Nephron (organoid): ENCODE measurements at regions not wholly inside any gene's neighbourhood (a gene's known extent, or its start where the extent isn't known, plus 50 kb on each side); places are given as distances from the start of the nearest gene placed in this dataset.

ENCODE experiments used
- H3K27ac Mint-ChIP-seq, 3 experiments: 2 replicates each; pipeline ENCODE4 v1.8.0; 2020; ENCODE audit warnings: mixed read lengths in 3 of 3, mild to moderate bottlenecking in 2 of 3, moderate library complexity in 1 of 3
- H3K27me3 Mint-ChIP-seq: 2 replicates; pipeline ENCODE4 v1.8.0; 2021; ENCODE audit warnings: low read depth, mild to moderate bottlenecking, moderate library complexity, mixed read lengths
- H3K36me3 Mint-ChIP-seq: 2 replicates; pipeline ENCODE4 v1.8.0; 2020; ENCODE audit warnings: low read depth, mixed read lengths
- H3K4me1 Mint-ChIP-seq: 2 replicates; pipeline ENCODE4 v1.8.0; 2020; ENCODE audit warnings: mixed read lengths
- H3K4me3 Mint-ChIP-seq, 3 experiments: 2 replicates each; pipeline ENCODE4 v1.8.0; 2020; ENCODE audit warnings: mild to moderate bottlenecking in 3 of 3, mixed read lengths in 3 of 3, moderate library complexity in 2 of 3
- H3K9me3 Mint-ChIP-seq: 2 replicates; pipeline ENCODE4 v1.8.0; 2020; ENCODE audit warnings: mixed read lengths
- CTCF ChIP-seq, 3 experiments: fragments of 200-600 bp; sonication (generic); IDR thresholded peaks; one replicate each; pipeline ENCODE4 v1.5.0; 2021; ENCODE audit warnings: antibody characterized with exemption in 3 of 3; ENCODE audit not compliant: unreplicated experiment in 3 of 3

GRCh38 chr3:194971965-194972364 is 286.3 kb downstream of the FAM43A start:
- Mint-ChIP-seq H3K4me1 (peaks cover 9% of the 10 kb centered on the region), H3K27me3 (peaks cover 4% of the 10 kb centered on the region), H3K9me3 (no peaks in the 10 kb centered on the region), H3K4me3 (no peak overlapping the region), H3K27ac (no peak overlapping the region), H3K36me3 (no peaks in the 10 kb centered on the region)
- TF ChIP-seq CTCF (IDR thresholded peaks at IDR 0.05; ENCODE audit: unreplicated experiment in 3 of 3), result no peak

- Mint-ChIP-seq H3K9me3 (no peaks in the 10 kb centered on the region), H3K27ac (no peak overlapping the region), H3K36me3 (no peaks in the 10 kb centered on the region), H3K27me3 (peaks cover 5% of the 10 kb centered on the region), H3K4me1 (peaks cover 4% of the 10 kb centered on the region), H3K4me3 (no peak overlapping the region)
- TF ChIP-seq CTCF (IDR thresholded peaks at IDR 0.05; ENCODE audit: unreplicated experiment in 3 of 3), result no peak
Measured at GRCh38 chr3:194972641-194973040, 287.0 kb downstream of the FAM43A start.

- Mint-ChIP-seq H3K4me3 (no peak overlapping the region), H3K4me1 (no peaks in the 10 kb centered on the region), H3K27me3 (peaks cover 9% of the 10 kb centered on the region), H3K9me3 (no peaks in the 10 kb centered on the region), H3K36me3 (no peaks in the 10 kb centered on the region), H3K27ac (no peak overlapping the region)
- TF ChIP-seq CTCF (IDR thresholded peaks at IDR 0.05; ENCODE audit: unreplicated experiment in 3 of 3), result no peak
Measured at GRCh38 chr3:194973366-194974000, 287.8 kb downstream of the FAM43A start.

- peaks cover 9% of the 10 kb centered on the region for H3K27me3 Mint-ChIP-seq
- H3K4me1 Mint-ChIP-seq, result no peaks in the 10 kb centered on the region
- no peak overlapping the region for H3K27ac Mint-ChIP-seq
- H3K4me3 Mint-ChIP-seq, result no peak overlapping the region
- no peaks in the 10 kb centered on the region for H3K9me3 Mint-ChIP-seq
- TF ChIP-seq CTCF (IDR thresholded peaks at IDR 0.05; ENCODE audit: unreplicated experiment in 3 of 3), result no peak
- H3K36me3 Mint-ChIP-seq, result no peaks in the 10 kb centered on the region
Measured at GRCh38 chr3:194974468-194975135, 288.9 kb downstream of the FAM43A start.

GRCh38 chr3:194976049-194976451 is 290.4 kb downstream of the FAM43A start:
- Mint-ChIP-seq H3K27me3 (peaks cover 9% of the 10 kb centered on the region), H3K27ac (no peak overlapping the region), H3K9me3 (no peaks in the 10 kb centered on the region), H3K4me3 (no peak overlapping the region), H3K4me1 (no peaks in the 10 kb centered on the region), H3K36me3 (no peaks in the 10 kb centered on the region)
- no peak for TF ChIP-seq CTCF (IDR thresholded peaks at IDR 0.05; ENCODE audit: unreplicated experiment in 3 of 3)

GRCh38 chr3:194976874-194977273 is 291.2 kb downstream of the FAM43A start:
- no peaks in the 10 kb centered on the region for H3K36me3 Mint-ChIP-seq
- no peak overlapping the region for H3K27ac Mint-ChIP-seq
- peaks cover 2% of the 10 kb centered on the region for H3K9me3 Mint-ChIP-seq
- TF ChIP-seq CTCF (IDR thresholded peaks at IDR 0.05; ENCODE audit: unreplicated experiment in 3 of 3), result no peak
- H3K27me3 Mint-ChIP-seq, result peaks cover 9% of the 10 kb centered on the region
- H3K4me3 Mint-ChIP-seq, result no peak overlapping the region
- peaks cover 4% of the 10 kb centered on the region for H3K4me1 Mint-ChIP-seq
